DOHH2 (cell line): ENCODE measurements at regions not wholly inside any gene's neighbourhood (a gene's known extent, or its start where the extent isn't known, plus 50 kb on each side); places are given as distances from the start of the nearest gene placed in this dataset.

Experiments
- CTCF ChIP-seq: fragments of 200-600 bp; sonication (generic); IDR thresholded peaks from one replicate; pipeline ENCODE4 v1.5.1; 2014; ENCODE audit warnings: antibody characterized with exemption, mild to moderate bottlenecking, low read depth, low read length; ENCODE audit not compliant: poor library complexity, severe bottlenecking
- EZH2phosphoT487 ChIP-seq: fragments of 200-600 bp; sonication (generic); IDR thresholded peaks from 2 replicates; pipeline ENCODE4 v1.6.1; 2017; ENCODE audit warnings: borderline replicate concordance, mild to moderate bottlenecking, antibody characterized with exemption, low read length, moderate library complexity, mixed read lengths

DNA sequence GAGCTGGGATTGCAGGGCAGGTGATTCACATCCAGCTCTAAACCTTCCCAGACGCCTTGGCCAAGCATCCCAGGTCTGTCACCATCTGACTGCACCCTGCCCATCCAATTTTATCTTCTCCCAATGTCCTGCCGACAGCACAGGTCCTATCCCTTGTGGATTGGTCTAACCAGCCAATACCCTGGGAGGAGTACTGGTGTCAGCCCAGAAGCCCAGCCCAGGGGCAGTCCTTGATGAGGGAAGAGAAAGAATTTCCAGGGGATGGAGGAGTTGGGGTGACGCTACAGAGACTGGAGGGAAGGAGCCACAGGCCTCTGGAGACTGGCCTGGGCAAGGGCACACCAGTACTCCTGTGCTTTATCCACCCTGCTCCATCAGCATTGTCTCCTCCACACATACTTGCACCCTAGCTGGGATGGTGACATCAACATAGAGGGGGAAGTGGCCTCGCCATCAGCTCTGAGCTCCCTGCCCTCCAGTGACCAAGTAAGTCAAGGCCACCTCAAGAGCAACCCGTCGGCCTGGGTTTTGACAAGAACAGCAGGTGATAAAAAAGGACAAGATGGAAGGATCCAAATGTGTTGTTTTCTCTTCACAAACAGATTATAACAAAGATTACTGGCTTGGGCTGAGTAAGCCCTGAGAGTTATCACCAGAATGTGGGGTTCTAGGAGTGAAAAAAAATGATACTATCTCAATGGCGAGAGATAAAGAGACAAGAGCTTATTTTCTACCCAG, 114.6 kb downstream of the AQP9 start:
- no peak for TF ChIP-seq CTCF
- TF ChIP-seq EZH2phosphoT487, result no peak
